ENCODE measurements at regions not wholly inside any gene's neighbourhood (a gene's known extent, or its start where the extent isn't known, plus 50 kb on each side); places are given as distances from the start of the nearest gene placed in this dataset.

DNA sequence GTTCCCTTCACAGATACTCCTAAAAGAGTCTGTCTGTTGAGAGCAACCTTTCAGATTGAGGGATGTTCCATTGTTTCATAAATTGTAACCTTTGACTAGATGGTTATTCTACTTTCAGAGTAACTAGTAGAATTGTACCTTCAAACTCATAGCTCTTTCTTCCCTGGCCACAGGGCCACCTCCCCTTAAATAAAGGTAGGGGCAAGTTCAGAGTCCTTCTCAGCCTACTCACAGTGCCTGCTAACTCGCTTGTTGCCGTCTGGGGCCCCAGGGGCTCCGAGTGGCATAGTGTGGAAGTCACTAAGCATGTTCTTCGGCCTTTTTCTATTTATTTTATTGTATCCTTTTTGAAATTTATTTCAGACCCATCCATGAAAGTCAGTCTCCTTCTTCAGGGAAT, 250.4 kb downstream of the ALX1 start:
- no peak for TF ChIP-seq POLR2A (IDR thresholded peaks at IDR 0.05; ENCODE audit: low read depth, low read length)
- TF ChIP-seq TAF1 (IDR thresholded peaks at IDR 0.05; ENCODE audit: borderline replicate concordance, low read depth, low read length), result no peak
- no peak for TF ChIP-seq POLR2AphosphoS5 (IDR thresholded peaks at IDR 0.05; ENCODE audit: low read depth, low read length)

Data from GM12892 (cell line).